HFF-Myc (cell line): ENCODE measurements at regions not wholly inside any gene's neighbourhood (a gene's known extent, or its start where the extent isn't known, plus 50 kb on each side); places are given as distances from the start of the nearest gene placed in this dataset.
"Not testable (repeated sequence)": the region's sequence is repeated elsewhere in the genome, so short reads cannot be mapped to it uniquely, and the experiment has no call there.

Experiments used
- DNase-seq: peaks from one replicate; pipeline ENCODE4 v3.0.0-alpha.2; 2011; ENCODE audit warnings: low read depth; ENCODE audit errors: extremely low read depth
- H3K4me3 ChIP-seq: replicated peaks from 2 replicates; pipeline ENCODE4 v1.5.1; 2011; ENCODE audit warnings: low read depth, mild to moderate bottlenecking, control low read depth, low read length
- TF ChIP-seq, protein P1 (sequence below): IDR thresholded peaks from 2 replicates; pipeline ENCODE4 v1.5.1; 2012; ENCODE audit warnings: mild to moderate bottlenecking, low read depth, low read length, control low read depth; ENCODE audit errors: missing control alignments

- no peak overlapping the region for H3K4me3 ChIP-seq
- DNase-seq, result no peak
- TF ChIP-seq, protein P1, sequence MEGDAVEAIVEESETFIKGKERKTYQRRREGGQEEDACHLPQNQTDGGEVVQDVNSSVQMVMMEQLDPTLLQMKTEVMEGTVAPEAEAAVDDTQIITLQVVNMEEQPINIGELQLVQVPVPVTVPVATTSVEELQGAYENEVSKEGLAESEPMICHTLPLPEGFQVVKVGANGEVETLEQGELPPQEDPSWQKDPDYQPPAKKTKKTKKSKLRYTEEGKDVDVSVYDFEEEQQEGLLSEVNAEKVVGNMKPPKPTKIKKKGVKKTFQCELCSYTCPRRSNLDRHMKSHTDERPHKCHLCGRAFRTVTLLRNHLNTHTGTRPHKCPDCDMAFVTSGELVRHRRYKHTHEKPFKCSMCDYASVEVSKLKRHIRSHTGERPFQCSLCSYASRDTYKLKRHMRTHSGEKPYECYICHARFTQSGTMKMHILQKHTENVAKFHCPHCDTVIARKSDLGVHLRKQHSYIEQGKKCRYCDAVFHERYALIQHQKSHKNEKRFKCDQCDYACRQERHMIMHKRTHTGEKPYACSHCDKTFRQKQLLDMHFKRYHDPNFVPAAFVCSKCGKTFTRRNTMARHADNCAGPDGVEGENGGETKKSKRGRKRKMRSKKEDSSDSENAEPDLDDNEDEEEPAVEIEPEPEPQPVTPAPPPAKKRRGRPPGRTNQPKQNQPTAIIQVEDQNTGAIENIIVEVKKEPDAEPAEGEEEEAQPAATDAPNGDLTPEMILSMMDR, result no peak
Measured at GRCh38 chr9:78441396-78441795, 144.5 kb downstream of the PSAT1 start.

GRCh38 chr9:78441822-78442431, 145.0 kb downstream of the PSAT1 start:
- no peak for DNase-seq
- H3K4me3 ChIP-seq, result no peak overlapping the region
- TF ChIP-seq, protein P1, result no peak

DNA sequence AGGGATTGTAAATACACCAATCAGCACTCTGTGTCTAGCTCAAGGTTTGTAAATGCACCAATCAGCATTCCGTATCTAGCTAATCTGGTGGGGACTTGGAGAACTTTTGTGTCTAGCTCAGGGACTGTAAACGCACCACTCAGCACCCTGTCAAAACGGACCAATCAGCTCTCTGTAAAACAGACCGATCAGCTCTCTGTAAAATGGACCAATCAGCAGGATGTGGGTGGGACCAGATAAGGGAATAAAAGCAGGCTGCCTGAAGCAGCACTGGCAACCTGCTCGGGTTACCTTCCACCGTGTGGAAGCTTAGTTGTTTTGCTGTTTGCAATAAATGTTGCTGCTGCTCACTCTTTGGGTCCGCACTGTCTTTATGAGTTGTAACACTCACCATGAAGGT, 145.7 kb downstream of the PSAT1 start:
- DNase-seq, H3K4me3 ChIP-seq: not testable (repeated sequence)

DNA sequence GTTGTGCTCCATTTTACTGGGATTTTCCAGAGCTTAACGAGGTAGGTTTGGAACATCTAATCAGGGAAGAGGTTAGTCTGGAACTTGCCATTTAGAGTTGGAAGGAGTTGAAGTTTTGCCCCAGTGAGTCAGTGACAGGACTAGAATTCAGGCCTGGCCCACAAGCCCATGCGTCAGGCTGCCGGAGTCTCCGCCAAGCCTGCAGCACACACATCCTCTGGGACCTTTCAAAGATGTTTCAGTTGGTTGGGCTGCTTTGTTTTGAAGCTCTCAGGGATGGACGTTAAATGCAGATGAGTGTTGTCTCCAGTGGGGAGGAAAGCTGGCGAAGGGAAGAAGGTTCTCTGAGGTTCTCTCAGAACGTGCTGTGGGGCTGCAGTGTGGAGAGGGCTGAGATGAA, 147.0 kb downstream of the PSAT1 start:
- no peak for DNase-seq
- no peak overlapping the region for H3K4me3 ChIP-seq
- TF ChIP-seq, protein P1, result no peak

DNA sequence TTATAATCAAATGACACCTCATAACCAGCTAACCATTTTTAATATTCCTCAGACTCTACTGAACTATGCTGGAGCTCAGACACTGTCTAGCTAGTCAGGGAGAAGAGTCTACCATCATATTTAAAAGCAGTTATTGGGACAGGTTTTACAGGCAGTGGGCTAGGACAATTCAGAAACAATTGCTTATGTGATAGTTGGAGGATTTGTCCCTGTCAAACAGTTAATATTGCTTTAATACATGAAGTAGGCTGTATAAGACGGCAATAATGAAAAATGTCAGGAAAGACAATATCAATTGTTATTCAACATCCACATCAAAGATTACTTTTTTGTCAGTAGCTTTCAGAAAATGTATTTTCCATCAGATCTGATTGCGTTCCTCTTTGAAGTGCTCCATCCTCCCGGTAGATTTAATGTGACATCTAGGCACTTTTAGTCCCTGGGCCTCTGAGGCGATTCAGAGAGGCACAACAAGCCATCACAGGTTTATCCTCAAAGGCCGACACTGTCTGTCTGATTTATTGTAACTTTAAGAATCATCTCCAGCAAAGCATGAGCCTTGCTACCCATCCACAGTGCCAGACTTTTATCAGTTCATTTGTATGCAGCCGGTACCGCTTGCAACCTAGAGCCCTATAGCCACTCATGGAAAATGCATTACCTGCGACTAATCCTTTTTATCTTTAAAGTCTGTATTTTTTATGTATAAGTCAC, 152.2 kb downstream of the PSAT1 start:
- H3K4me3 ChIP-seq, result no peak overlapping the region
- TF ChIP-seq, protein P1, result no peak
- no peak for DNase-seq

DNA sequence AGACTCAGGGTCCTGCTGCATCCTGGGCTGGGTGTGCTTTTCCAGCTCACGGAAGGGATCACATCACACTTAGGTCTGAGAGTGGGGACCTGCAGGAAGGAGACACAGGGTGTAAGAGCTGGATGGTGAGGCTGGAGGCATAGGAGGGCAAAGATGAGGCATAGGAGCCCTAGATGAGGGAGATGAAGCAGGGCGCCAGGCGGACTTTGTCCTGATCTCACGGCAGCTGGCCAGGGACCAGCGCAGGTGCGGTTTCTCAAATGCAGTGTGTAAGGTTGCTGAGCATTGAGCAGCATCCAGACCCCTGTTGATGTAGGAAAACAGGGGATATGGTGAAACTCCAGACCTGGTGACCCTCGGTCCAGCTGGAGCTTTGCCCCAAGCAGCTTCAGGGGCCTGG, 156.5 kb downstream of the PSAT1 start:
- DNase-seq, result no peak
- H3K4me3 ChIP-seq, result no peak overlapping the region
- TF ChIP-seq, protein P1, result no peak

- no peak for DNase-seq
- TF ChIP-seq, protein P1, result no peak
- no peak overlapping the region for H3K4me3 ChIP-seq
Measured at GRCh38 chr9:78462611-78463010, 165.7 kb downstream of the PSAT1 start.
